ENCODE measurements at regions not wholly inside any gene's neighbourhood (a gene's known extent, or its start where the extent isn't known, plus 50 kb on each side); places are given as distances from the start of the nearest gene placed in this dataset.
A peak's percentile ranks its signal among the peaks of the same experiment; 100 is the strongest.

GRCh38 chr3:106204160-106204868, 335.5 kb upstream of the CBLB start:
- DNase-seq (ENCODE audit: low spot score) = no peak
- Histone ChIP-seq H2AFZ (replicated peaks) (peak overlapping the region; percentile 3), H3K27ac (no peak overlapping the region), H4K20me1 (ENCODE audit: low read depth) (no peaks in the 10 kb centered on the region), H3K4me3 (no peak overlapping the region), H3K36me3 (no peaks in the 10 kb centered on the region), H3F3A (ENCODE audit: low read depth) (no peaks in the 10 kb centered on the region), H3K4me2 (no peak overlapping the region), H3K4me1 (no peaks in the 10 kb centered on the region), H3K9ac (no peak overlapping the region), H3K9me3 (ENCODE audit: low read depth) (no peaks in the 10 kb centered on the region), H3K27me3 (no peaks in the 10 kb centered on the region), H3K79me2 (ENCODE audit: low read depth) (no peaks in the 10 kb centered on the region)
- H3K9me3 Mint-ChIP-seq = peaks cover 9% of the 10 kb centered on the region
- no peaks in the 10 kb centered on the region for H3K27me3 Mint-ChIP-seq (ENCODE audit: insufficient read depth, low read depth)
- no peak overlapping the region for H3K27ac Mint-ChIP-seq
- H3K4me3 Mint-ChIP-seq = no peak overlapping the region
- peaks cover 3% of the 10 kb centered on the region for H3K4me1 Mint-ChIP-seq
- H3K36me3 Mint-ChIP-seq = peaks cover 2% of the 10 kb centered on the region
- TF ChIP-seq EZH2phosphoT487 (IDR thresholded peaks at IDR 0.05) = no peak
- TF ChIP-seq CTCF (IDR thresholded peaks at IDR 0.05) = no peak
- no peak for TF ChIP-seq EZH2 (IDR thresholded peaks at IDR 0.05)

DNA sequence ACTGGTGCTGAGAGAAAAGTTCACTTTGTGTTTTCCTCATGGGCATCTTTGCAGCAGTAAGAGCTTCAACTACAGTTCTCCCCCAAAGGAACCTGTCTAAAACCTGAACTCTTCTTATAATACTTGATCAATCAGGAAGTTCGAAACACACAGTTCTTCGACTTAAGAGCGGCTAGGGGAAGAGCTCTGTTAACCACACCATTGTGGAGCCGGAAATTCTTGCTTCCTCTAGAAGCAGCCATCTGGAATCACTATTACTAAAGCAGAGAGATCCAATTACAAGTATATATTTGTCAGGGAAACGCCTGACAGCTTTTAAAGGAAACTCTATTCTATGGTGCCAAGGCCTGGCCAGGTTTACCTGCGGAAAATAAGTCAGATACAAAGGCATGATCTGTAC, 337.3 kb upstream of the CBLB start:
- Histone ChIP-seq H3K9ac (no peak overlapping the region), H3K27ac (no peak overlapping the region), H3K36me3 (no peaks in the 10 kb centered on the region), H3K4me2 (no peak overlapping the region), H3F3A (ENCODE audit: low read depth) (no peaks in the 10 kb centered on the region), H3K9me3 (ENCODE audit: low read depth) (no peaks in the 10 kb centered on the region), H3K4me3 (no peak overlapping the region), H4K20me1 (ENCODE audit: low read depth) (no peaks in the 10 kb centered on the region), H2AFZ (replicated peaks) (peak overlapping the region; percentile 52), H3K27me3 (no peaks in the 10 kb centered on the region), H3K4me1 (no peaks in the 10 kb centered on the region), H3K79me2 (ENCODE audit: low read depth) (no peaks in the 10 kb centered on the region)
- Mint-ChIP-seq H3K27me3 (ENCODE audit: insufficient read depth, low read depth) (no peaks in the 10 kb centered on the region), H3K36me3 (peaks cover 2% of the 10 kb centered on the region), H3K9me3 (peaks cover 9% of the 10 kb centered on the region), H3K4me3 (no peak overlapping the region), H3K4me1 (peaks cover 3% of the 10 kb centered on the region), H3K27ac (peak overlapping the region; percentile 35)
- no peak for DNase-seq (ENCODE audit: low spot score)
- TF ChIP-seq CTCF (IDR thresholded peaks at IDR 0.05) = no peak
- TF ChIP-seq EZH2phosphoT487 (IDR thresholded peaks at IDR 0.05) = no peak
- no peak for TF ChIP-seq EZH2 (IDR thresholded peaks at IDR 0.05)

GRCh38 chr3:106206613-106207012, 337.8 kb upstream of the CBLB start:
- no peaks in the 10 kb centered on the region for H4K20me1 ChIP-seq (ENCODE audit: low read depth)
- H3K4me3 ChIP-seq = no peak overlapping the region
- peaks cover 9% of the 10 kb centered on the region for H3K9me3 Mint-ChIP-seq
- H3K4me1 Mint-ChIP-seq = peaks cover 3% of the 10 kb centered on the region
- H3K36me3 ChIP-seq = no peaks in the 10 kb centered on the region
- H3K4me2 ChIP-seq = no peak overlapping the region
- no peaks in the 10 kb centered on the region for H3K27me3 Mint-ChIP-seq (ENCODE audit: insufficient read depth, low read depth)
- peaks cover 2% of the 10 kb centered on the region for H3K36me3 Mint-ChIP-seq
- no peaks in the 10 kb centered on the region for H3K27me3 ChIP-seq
- no peak overlapping the region for H3K9ac ChIP-seq
- no peaks in the 10 kb centered on the region for H3K4me1 ChIP-seq
- DNase-seq (ENCODE audit: low spot score) = no peak
- no peak overlapping the region for H3K4me3 Mint-ChIP-seq
- H2AFZ ChIP-seq (replicated peaks) = peak overlapping the region; percentile 52
- no peak overlapping the region for H3K27ac Mint-ChIP-seq
- no peaks in the 10 kb centered on the region for H3K79me2 ChIP-seq (ENCODE audit: low read depth)
- H3F3A ChIP-seq (ENCODE audit: low read depth) = no peaks in the 10 kb centered on the region
- H3K27ac ChIP-seq = no peak overlapping the region
- H3K9me3 ChIP-seq (ENCODE audit: low read depth) = no peaks in the 10 kb centered on the region
- TF ChIP-seq EZH2 (IDR thresholded peaks at IDR 0.05) = no peak
- no peak for TF ChIP-seq EZH2phosphoT487 (IDR thresholded peaks at IDR 0.05)
- TF ChIP-seq CTCF (IDR thresholded peaks at IDR 0.05) = no peak

All from neural progenitor cell (in vitro differentiated cells).